ENCODE measurements at regions not wholly inside any gene's neighbourhood (a gene's known extent, or its start where the extent isn't known, plus 50 kb on each side); places are given as distances from the start of the nearest gene placed in this dataset.

- H3K9ac ChIP-seq (ENCODE audit: insufficient read depth, low read length), result no peak overlapping the region
- H3K4me3 ChIP-seq (replicated peaks in 1 of 4; ENCODE audit: control extremely low read depth in 1 of 4, insufficient read depth in 1 of 4, low read depth in 3 of 4, low read length in 4 of 4), result peak overlapping the region in 1 of 4 experiments; percentile 17
- H3K79me2 ChIP-seq (ENCODE audit: control insufficient read depth, insufficient read depth, low read length), result no peaks in the 10 kb centered on the region
- H3K36me3 ChIP-seq (ENCODE audit: control insufficient read depth, insufficient read depth, low read length), result no peaks in the 10 kb centered on the region
- H3K4me1 ChIP-seq (ENCODE audit: control insufficient read depth, extremely low read depth, insufficient read depth, low read length), result no peaks in the 10 kb centered on the region
- H3K27ac ChIP-seq (ENCODE audit: insufficient read depth, low read length), result no peak overlapping the region
- no peaks in the 10 kb centered on the region for H3K27me3 ChIP-seq (ENCODE audit: control insufficient read depth, insufficient read depth, low read length)
- peak in 1 of 2 donors; percentile 53 for DNase-seq (ENCODE audit: low read depth in 2 of 2)
- H3K4me2 ChIP-seq (ENCODE audit: extremely low read depth, insufficient read depth, low read length), result no peak overlapping the region
- TF ChIP-seq CTCF (conservative IDR thresholded peaks at IDR 0.05 in 1 of 2, IDR thresholded peaks at IDR 0.05 in 1 of 2; ENCODE audit: low read depth in 1 of 2, low read length in 2 of 2), result no peak
- no peak for TF ChIP-seq EZH2 (IDR thresholded peaks at IDR 0.05; ENCODE audit: low read length, missing control alignments)
- H3K9me3 ChIP-seq (ENCODE audit: control insufficient read depth, insufficient read depth, low read depth, low read length), result no peaks in the 10 kb centered on the region
- H4K20me1 ChIP-seq (ENCODE audit: control insufficient read depth, extremely low read depth, insufficient read depth, low read length), result no peaks in the 10 kb centered on the region
- H2AFZ ChIP-seq (ENCODE audit: low read length), result no peak overlapping the region
Measured at GRCh38 chr6:27651371-27651732, 178.4 kb upstream of the ZNF184 start.

GRCh38 chr6:27650620-27651370, 177.9 kb upstream of the ZNF184 start:
- Histone ChIP-seq H3K4me2 (ENCODE audit: extremely low read depth, insufficient read depth, low read length) (no peak overlapping the region), H3K4me1 (ENCODE audit: control insufficient read depth, extremely low read depth, insufficient read depth, low read length) (no peaks in the 10 kb centered on the region), H3K9ac (ENCODE audit: insufficient read depth, low read length) (no peak overlapping the region), H3K27me3 (ENCODE audit: control insufficient read depth, insufficient read depth, low read length) (no peaks in the 10 kb centered on the region), H3K4me3 (replicated peaks in 1 of 4; ENCODE audit: control extremely low read depth in 1 of 4, insufficient read depth in 1 of 4, low read depth in 3 of 4, low read length in 4 of 4) (peak overlapping the region in 1 of 4 experiments; percentile 17), H3K36me3 (ENCODE audit: control insufficient read depth, insufficient read depth, low read length) (no peaks in the 10 kb centered on the region), H3K27ac (ENCODE audit: insufficient read depth, low read length) (no peak overlapping the region), H3K9me3 (ENCODE audit: control insufficient read depth, insufficient read depth, low read depth, low read length) (no peaks in the 10 kb centered on the region), H3K79me2 (ENCODE audit: control insufficient read depth, insufficient read depth, low read length) (no peaks in the 10 kb centered on the region), H2AFZ (ENCODE audit: low read length) (no peak overlapping the region), H4K20me1 (ENCODE audit: control insufficient read depth, extremely low read depth, insufficient read depth, low read length) (no peaks in the 10 kb centered on the region)
- peak; percentile 49 to 79 for DNase-seq (ENCODE audit: low read depth in 2 of 2)
- TF ChIP-seq CTCF (conservative IDR thresholded peaks at IDR 0.05 in 1 of 2, IDR thresholded peaks at IDR 0.05 in 1 of 2; ENCODE audit: low read depth in 1 of 2, low read length in 2 of 2) (peak in 1 of 2 donors; percentile 28), EZH2 (IDR thresholded peaks at IDR 0.05; ENCODE audit: low read length, missing control alignments) (no peak)

- Histone ChIP-seq H3K9ac (ENCODE audit: insufficient read depth, low read length) (no peak overlapping the region), H3K4me1 (ENCODE audit: control insufficient read depth, extremely low read depth, insufficient read depth, low read length) (no peaks in the 10 kb centered on the region), H3K27me3 (ENCODE audit: control insufficient read depth, insufficient read depth, low read length) (no peaks in the 10 kb centered on the region), H4K20me1 (ENCODE audit: control insufficient read depth, extremely low read depth, insufficient read depth, low read length) (no peaks in the 10 kb centered on the region), H3K9me3 (ENCODE audit: control insufficient read depth, insufficient read depth, low read depth, low read length) (no peaks in the 10 kb centered on the region), H3K4me3 (replicated peaks in 1 of 4; ENCODE audit: control extremely low read depth in 1 of 4, insufficient read depth in 1 of 4, low read depth in 3 of 4, low read length in 4 of 4) (no peak overlapping the region), H2AFZ (ENCODE audit: low read length) (no peak overlapping the region), H3K36me3 (ENCODE audit: control insufficient read depth, insufficient read depth, low read length) (no peaks in the 10 kb centered on the region), H3K27ac (ENCODE audit: insufficient read depth, low read length) (no peak overlapping the region), H3K79me2 (ENCODE audit: control insufficient read depth, insufficient read depth, low read length) (no peaks in the 10 kb centered on the region), H3K4me2 (ENCODE audit: extremely low read depth, insufficient read depth, low read length) (no peak overlapping the region)
- DNase-seq (ENCODE audit: low read depth in 2 of 2), result no peak
- TF ChIP-seq CTCF (conservative IDR thresholded peaks at IDR 0.05 in 1 of 2, IDR thresholded peaks at IDR 0.05 in 1 of 2; ENCODE audit: low read depth in 1 of 2, low read length in 2 of 2) (no peak), EZH2 (IDR thresholded peaks at IDR 0.05; ENCODE audit: low read length, missing control alignments) (no peak)
Measured at GRCh38 chr6:27644528-27644927, 171.6 kb upstream of the ZNF184 start.
